ENCODE measurements at regions not wholly inside any gene's neighbourhood (a gene's known extent, or its start where the extent isn't known, plus 50 kb on each side); places are given as distances from the start of the nearest gene placed in this dataset.
A peak's percentile ranks its signal among the peaks of the same experiment; 100 is the strongest.

GRCh38 chr5:82413302-82414040, 135.3 kb upstream of the RPS23 start:
- Histone ChIP-seq H3K4me2 (ENCODE audit: low read length) (peak overlapping the region; percentile 34), H3K4me3 (ENCODE audit: insufficient read depth, low read depth, low read length) (no peak overlapping the region), H3K79me2 (ENCODE audit: insufficient read depth, low read length) (no peaks in the 10 kb centered on the region), H3K9me3 (ENCODE audit: insufficient read depth, low read depth, low read length) (no peaks in the 10 kb centered on the region), H4K20me1 (ENCODE audit: insufficient read depth, low read length) (no peaks in the 10 kb centered on the region), H3K9ac (ENCODE audit: low read length) (peak overlapping the region; percentile 64), H3K27ac (ENCODE audit: low read depth, low read length) (peak overlapping the region; percentile 85), H3K4me1 (ENCODE audit: insufficient read depth, low read length) (peaks cover 23% of the 10 kb centered on the region), H2AFZ (ENCODE audit: low read depth, low read length) (no peak overlapping the region), H3K27me3 (ENCODE audit: insufficient read depth, low read length) (no peaks in the 10 kb centered on the region), H3K36me3 (ENCODE audit: insufficient read depth, low read length) (no peaks in the 10 kb centered on the region)
- Mint-ChIP-seq H3K4me3 (ENCODE audit: unreplicated experiment) (no peak overlapping the region), H3K36me3 (ENCODE audit: low read depth, unreplicated experiment) (peaks cover 4% of the 10 kb centered on the region), H3K9me3 (ENCODE audit: unreplicated experiment) (peaks cover 6% of the 10 kb centered on the region), H3K4me1 (ENCODE audit: low read depth, unreplicated experiment) (peaks cover 26% of the 10 kb centered on the region), H3K27ac (ENCODE audit: unreplicated experiment) (peak overlapping the region; percentile 89), H3K27me3 (ENCODE audit: low read depth, unreplicated experiment) (no peaks in the 10 kb centered on the region)
- DNase-seq (ENCODE audit: low read depth) (peak; percentile 96), FAIRE-seq (peak; percentile 97)
- TF ChIP-seq, protein P1, sequence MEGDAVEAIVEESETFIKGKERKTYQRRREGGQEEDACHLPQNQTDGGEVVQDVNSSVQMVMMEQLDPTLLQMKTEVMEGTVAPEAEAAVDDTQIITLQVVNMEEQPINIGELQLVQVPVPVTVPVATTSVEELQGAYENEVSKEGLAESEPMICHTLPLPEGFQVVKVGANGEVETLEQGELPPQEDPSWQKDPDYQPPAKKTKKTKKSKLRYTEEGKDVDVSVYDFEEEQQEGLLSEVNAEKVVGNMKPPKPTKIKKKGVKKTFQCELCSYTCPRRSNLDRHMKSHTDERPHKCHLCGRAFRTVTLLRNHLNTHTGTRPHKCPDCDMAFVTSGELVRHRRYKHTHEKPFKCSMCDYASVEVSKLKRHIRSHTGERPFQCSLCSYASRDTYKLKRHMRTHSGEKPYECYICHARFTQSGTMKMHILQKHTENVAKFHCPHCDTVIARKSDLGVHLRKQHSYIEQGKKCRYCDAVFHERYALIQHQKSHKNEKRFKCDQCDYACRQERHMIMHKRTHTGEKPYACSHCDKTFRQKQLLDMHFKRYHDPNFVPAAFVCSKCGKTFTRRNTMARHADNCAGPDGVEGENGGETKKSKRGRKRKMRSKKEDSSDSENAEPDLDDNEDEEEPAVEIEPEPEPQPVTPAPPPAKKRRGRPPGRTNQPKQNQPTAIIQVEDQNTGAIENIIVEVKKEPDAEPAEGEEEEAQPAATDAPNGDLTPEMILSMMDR (IDR thresholded peaks at IDR 0.05; ENCODE audit: insufficient read depth, low read depth, low read length), result no peak
- no peak for TF ChIP-seq EZH2 (IDR thresholded peaks at IDR 0.05; ENCODE audit: insufficient read depth, low read length)

GRCh38 chr5:82408033-82408432, 129.9 kb upstream of the RPS23 start:
- Histone ChIP-seq H3K27me3 (ENCODE audit: insufficient read depth, low read length) (no peaks in the 10 kb centered on the region), H4K20me1 (ENCODE audit: insufficient read depth, low read length) (no peaks in the 10 kb centered on the region), H3K4me2 (ENCODE audit: low read length) (no peak overlapping the region), H2AFZ (ENCODE audit: low read depth, low read length) (no peak overlapping the region), H3K4me1 (ENCODE audit: insufficient read depth, low read length) (peaks cover 29% of the 10 kb centered on the region), H3K79me2 (ENCODE audit: insufficient read depth, low read length) (no peaks in the 10 kb centered on the region), H3K36me3 (ENCODE audit: insufficient read depth, low read length) (no peaks in the 10 kb centered on the region), H3K9me3 (ENCODE audit: insufficient read depth, low read depth, low read length) (peaks cover 4% of the 10 kb centered on the region), H3K27ac (ENCODE audit: low read depth, low read length) (no peak overlapping the region), H3K9ac (ENCODE audit: low read length) (no peak overlapping the region), H3K4me3 (ENCODE audit: insufficient read depth, low read depth, low read length) (no peak overlapping the region)
- TF ChIP-seq EZH2 (IDR thresholded peaks at IDR 0.05; ENCODE audit: insufficient read depth, low read length), result no peak
- TF ChIP-seq, protein P1 (IDR thresholded peaks at IDR 0.05; ENCODE audit: insufficient read depth, low read depth, low read length), result no peak
- no peak overlapping the region for H3K4me3 Mint-ChIP-seq (ENCODE audit: unreplicated experiment)
- FAIRE-seq (no peak), DNase-seq (ENCODE audit: low read depth) (no peak)
- H3K27ac Mint-ChIP-seq (ENCODE audit: unreplicated experiment), result no peak overlapping the region
- peaks cover 5% of the 10 kb centered on the region for H3K9me3 Mint-ChIP-seq (ENCODE audit: unreplicated experiment)
- H3K36me3 Mint-ChIP-seq (ENCODE audit: low read depth, unreplicated experiment), result peaks cover 2% of the 10 kb centered on the region
- no peaks in the 10 kb centered on the region for H3K27me3 Mint-ChIP-seq (ENCODE audit: low read depth, unreplicated experiment)
- peaks cover 36% of the 10 kb centered on the region for H3K4me1 Mint-ChIP-seq (ENCODE audit: low read depth, unreplicated experiment)

GRCh38 chr5:82406205-82406773, 128.1 kb upstream of the RPS23 start:
- Histone ChIP-seq H3K4me1 (ENCODE audit: insufficient read depth, low read length) (peaks cover 27% of the 10 kb centered on the region), H3K4me2 (ENCODE audit: low read length) (peak overlapping the region; percentile 68), H3K36me3 (ENCODE audit: insufficient read depth, low read length) (no peaks in the 10 kb centered on the region), H3K9me3 (ENCODE audit: insufficient read depth, low read depth, low read length) (peaks cover 4% of the 10 kb centered on the region), H3K79me2 (ENCODE audit: insufficient read depth, low read length) (no peaks in the 10 kb centered on the region), H3K27me3 (ENCODE audit: insufficient read depth, low read length) (no peaks in the 10 kb centered on the region), H3K9ac (ENCODE audit: low read length) (peak overlapping the region; percentile 88), H3K4me3 (ENCODE audit: insufficient read depth, low read depth, low read length) (peak overlapping the region; percentile 14), H4K20me1 (ENCODE audit: insufficient read depth, low read length) (no peaks in the 10 kb centered on the region), H2AFZ (ENCODE audit: low read depth, low read length) (peak overlapping the region; percentile 29), H3K27ac (ENCODE audit: low read depth, low read length) (peak overlapping the region; percentile 99)
- Mint-ChIP-seq H3K27me3 (ENCODE audit: low read depth, unreplicated experiment) (no peaks in the 10 kb centered on the region), H3K4me3 (ENCODE audit: unreplicated experiment) (no peak overlapping the region), H3K4me1 (ENCODE audit: low read depth, unreplicated experiment) (peaks cover 40% of the 10 kb centered on the region), H3K36me3 (ENCODE audit: low read depth, unreplicated experiment) (no peaks in the 10 kb centered on the region), H3K9me3 (ENCODE audit: unreplicated experiment) (peaks cover 4% of the 10 kb centered on the region), H3K27ac (ENCODE audit: unreplicated experiment) (peak overlapping the region; percentile 100)
- TF ChIP-seq, protein P1 (IDR thresholded peaks at IDR 0.05; ENCODE audit: insufficient read depth, low read depth, low read length), result no peak
- TF ChIP-seq EZH2 (IDR thresholded peaks at IDR 0.05; ENCODE audit: insufficient read depth, low read length), result no peak
- DNase-seq (ENCODE audit: low read depth) (peak; percentile 97), FAIRE-seq (peak; percentile 93)
